Adipocyte (in vitro differentiated cells): ENCODE measurements at regions not wholly inside any gene's neighbourhood (a gene's known extent, or its start where the extent isn't known, plus 50 kb on each side); places are given as distances from the start of the nearest gene placed in this dataset.

ENCODE experiments used
- DNase-seq: peaks from one replicate; pipeline ENCODE4 v3.0.0-alpha.2; 2015; ENCODE audit warnings: low read depth
- H3K27me3 ChIP-seq: replicated peaks from 2 replicates; pipeline ENCODE4 v1.7.0; 2013; ENCODE audit warnings: mild to moderate bottlenecking, low read length, moderate library complexity; ENCODE audit not compliant: control insufficient read depth, insufficient read depth
- H3K36me3 ChIP-seq: 2 replicates; pipeline ENCODE4 v1.7.0; 2013; ENCODE audit warnings: low read length, mild to moderate bottlenecking, moderate library complexity; ENCODE audit not compliant: control insufficient read depth, insufficient read depth, severe bottlenecking
- H3K4me1 ChIP-seq: 2 replicates; pipeline ENCODE4 v1.7.0; 2013; ENCODE audit warnings: mild to moderate bottlenecking, low read length, moderate library complexity; ENCODE audit not compliant: control insufficient read depth, insufficient read depth
- H3K4me3 ChIP-seq: 2 replicates; pipeline ENCODE4 v1.7.0; 2013; ENCODE audit warnings: mild to moderate bottlenecking, low read length, moderate library complexity
- H3K9ac ChIP-seq: 2 replicates; pipeline ENCODE4 v1.7.0; 2013; ENCODE audit warnings: mild to moderate bottlenecking, low read length, moderate library complexity
- H3K9me3 ChIP-seq: 2 replicates; pipeline ENCODE4 v1.7.0; 2013; ENCODE audit warnings: mild to moderate bottlenecking, low read length, moderate library complexity; ENCODE audit not compliant: control insufficient read depth

DNA sequence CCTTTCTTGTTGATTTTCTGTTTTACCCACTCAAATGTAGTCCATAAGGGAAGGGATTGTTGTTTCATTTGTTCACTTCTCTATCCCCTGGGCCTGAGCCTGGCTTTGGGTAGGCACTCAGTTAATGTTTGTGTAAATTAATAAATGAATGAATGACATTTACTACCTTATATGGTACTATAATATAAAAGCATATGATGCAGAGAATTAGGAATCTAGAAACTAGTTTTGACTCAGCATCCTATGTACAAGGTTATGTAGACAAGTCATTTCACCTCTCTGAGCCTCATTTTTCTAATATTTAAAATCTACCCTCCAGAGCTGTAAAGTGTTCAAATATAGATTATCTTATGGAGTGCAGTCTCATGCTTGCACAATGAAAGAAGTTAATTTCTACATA, 68.9 kb upstream of the S1PR1 start:
- no peak for DNase-seq

DNA sequence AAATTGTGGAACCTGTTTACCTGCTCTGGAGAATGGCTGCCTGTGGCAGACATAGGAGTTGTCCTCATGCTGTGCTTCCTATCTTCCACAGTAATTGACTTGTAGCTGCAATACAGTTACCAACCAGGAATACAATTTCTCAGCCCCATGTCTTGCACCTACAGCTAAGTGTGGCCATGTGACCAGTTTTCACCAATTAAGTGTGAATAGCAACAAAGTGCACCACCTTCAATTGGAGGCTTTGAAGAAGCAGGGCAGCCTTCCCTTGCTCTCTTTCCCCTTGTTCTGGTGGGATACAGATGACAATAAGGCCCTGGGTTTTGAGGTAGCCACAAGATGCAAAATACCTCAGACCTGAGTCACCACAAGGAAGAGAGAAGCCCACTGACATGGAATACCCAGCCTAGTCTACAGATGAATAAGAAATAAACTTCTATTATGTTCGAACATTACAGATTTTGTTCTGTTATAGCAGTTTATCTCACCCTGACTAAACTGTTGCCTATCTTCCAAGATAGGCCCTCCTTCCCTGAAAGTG, 70.2 kb upstream of the S1PR1 start:
- no peaks in the 10 kb centered on the region for H3K4me1 ChIP-seq
- DNase-seq = no peak
- H3K9ac ChIP-seq = no peak overlapping the region
- no peaks in the 10 kb centered on the region for H3K9me3 ChIP-seq
- H3K4me3 ChIP-seq = no peak overlapping the region
- H3K27me3 ChIP-seq = no peaks in the 10 kb centered on the region
- H3K36me3 ChIP-seq = no peaks in the 10 kb centered on the region

More for the DNA sequence above, 68.9 kb upstream of the S1PR1 start:
- Histone ChIP-seq H3K9ac (no peak overlapping the region), H3K4me1 (no peaks in the 10 kb centered on the region), H3K9me3 (no peaks in the 10 kb centered on the region), H3K27me3 (no peaks in the 10 kb centered on the region), H3K36me3 (no peaks in the 10 kb centered on the region), H3K4me3 (no peak overlapping the region)

DNA sequence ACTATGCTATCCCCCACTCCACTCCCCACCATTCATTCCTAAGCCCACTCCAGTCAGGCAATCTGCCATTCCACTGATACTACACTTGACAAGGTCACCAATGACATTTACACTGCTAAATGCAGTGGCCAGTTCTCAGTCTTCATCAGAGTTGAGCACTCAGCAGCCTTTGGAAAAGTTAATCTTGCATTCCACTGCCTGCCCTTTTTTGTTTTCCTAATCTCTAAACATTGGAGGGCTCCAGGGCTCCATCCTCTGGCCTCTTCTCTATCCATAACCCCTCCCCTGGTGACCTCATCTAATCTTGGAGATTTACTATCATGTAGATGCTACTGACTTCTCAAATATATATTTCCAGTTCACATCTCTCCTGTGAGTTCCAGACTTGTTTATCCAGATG, 70.9 kb upstream of the S1PR1 start:
- no peak for DNase-seq
- Histone ChIP-seq H3K36me3 (no peaks in the 10 kb centered on the region), H3K4me1 (no peaks in the 10 kb centered on the region), H3K9ac (no peak overlapping the region), H3K27me3 (no peaks in the 10 kb centered on the region), H3K9me3 (peaks cover 4% of the 10 kb centered on the region), H3K4me3 (no peak overlapping the region)

DNA sequence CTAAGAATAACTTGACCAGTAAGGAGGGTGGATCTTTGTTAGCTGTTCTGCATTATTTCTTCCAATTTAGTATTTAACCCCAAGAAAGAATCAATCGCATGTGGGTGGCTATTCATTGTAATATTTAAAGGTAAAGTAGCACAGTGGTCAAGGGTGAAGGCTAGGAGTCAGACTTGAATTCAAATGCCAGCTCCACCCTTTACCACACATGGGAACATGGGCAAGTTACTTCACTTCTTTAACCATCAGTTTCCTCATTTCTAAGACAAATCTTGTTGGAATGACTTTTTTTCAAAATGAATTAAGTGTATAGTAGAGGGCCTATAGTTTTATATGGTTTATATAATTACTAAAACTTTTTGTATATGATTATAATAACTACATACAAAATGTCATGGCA, 71.3 kb upstream of the S1PR1 start:
- no peak overlapping the region for H3K9ac ChIP-seq
- H3K9me3 ChIP-seq = peaks cover 4% of the 10 kb centered on the region
- H3K4me3 ChIP-seq = no peak overlapping the region
- H3K4me1 ChIP-seq = no peaks in the 10 kb centered on the region
- no peaks in the 10 kb centered on the region for H3K36me3 ChIP-seq
- no peaks in the 10 kb centered on the region for H3K27me3 ChIP-seq
- DNase-seq = no peak

DNA sequence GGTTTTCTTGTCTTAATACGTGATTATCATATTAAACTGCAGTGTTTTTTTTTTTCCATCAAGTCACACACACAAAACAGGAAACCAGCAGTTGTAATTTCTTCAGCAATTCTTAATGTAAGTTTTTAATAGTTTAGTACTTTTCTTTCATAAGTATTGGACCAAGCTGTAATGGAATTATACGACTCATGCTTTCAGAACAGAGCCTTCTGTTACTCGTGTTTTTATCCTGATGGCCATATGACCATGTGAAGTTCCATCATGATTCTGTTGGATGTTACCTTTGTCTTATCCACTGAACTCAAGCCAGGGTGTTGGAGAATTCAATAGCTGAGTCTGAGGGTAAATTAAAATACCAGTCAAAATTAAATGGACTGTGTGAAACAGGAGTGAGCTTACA, 72.0 kb upstream of the S1PR1 start:
- Histone ChIP-seq H3K27me3 (no peaks in the 10 kb centered on the region), H3K4me1 (no peaks in the 10 kb centered on the region), H3K9me3 (peaks cover 4% of the 10 kb centered on the region), H3K4me3 (no peak overlapping the region), H3K9ac (no peak overlapping the region), H3K36me3 (no peaks in the 10 kb centered on the region)
- no peak for DNase-seq

DNA sequence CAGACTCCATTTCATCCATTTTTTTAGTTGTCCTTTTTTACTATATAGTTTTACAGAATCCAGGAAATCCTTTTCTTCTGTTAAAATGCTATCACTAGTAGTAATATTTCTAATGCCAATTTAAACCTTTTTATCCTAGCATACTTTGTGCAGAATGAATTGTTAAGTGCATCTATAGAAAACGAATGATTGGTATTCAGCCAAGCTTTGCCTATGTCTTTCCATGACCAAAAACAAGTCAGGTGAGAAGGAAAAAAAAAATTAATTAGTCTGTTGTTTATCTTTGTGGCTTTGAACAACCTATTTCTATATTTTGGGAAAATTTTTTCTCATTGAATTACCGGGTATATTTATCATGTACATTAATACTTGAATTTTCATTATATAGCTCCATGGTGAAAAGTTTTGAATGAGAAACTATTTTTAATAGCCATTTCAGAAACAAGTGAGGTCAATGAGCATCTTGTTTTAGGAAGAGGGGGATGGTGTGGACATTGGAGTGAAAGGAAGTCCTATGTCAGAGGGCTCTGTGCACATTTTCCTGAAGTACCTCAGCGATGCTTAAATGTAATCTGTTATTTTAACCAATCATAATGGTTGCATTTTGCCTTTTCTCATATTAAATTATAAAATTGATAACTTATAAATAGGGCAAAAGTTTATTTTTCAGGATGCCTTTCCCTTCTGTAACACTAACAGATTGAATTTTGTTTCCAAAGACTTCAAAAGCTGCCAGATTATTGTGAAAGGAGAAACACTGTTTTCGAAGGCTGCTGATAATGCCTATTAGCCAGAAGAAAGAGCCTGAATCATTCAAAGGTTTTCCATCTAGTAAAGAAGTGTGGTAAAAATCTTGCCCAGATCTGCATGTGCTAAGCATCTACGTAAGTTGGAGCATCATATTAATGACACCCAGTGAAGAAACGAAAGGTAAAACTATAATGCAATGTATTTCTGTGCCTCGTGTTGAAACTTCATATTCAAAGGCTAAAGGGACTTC, 73.8 kb upstream of the S1PR1 start:
- no peak overlapping the region for H3K9ac ChIP-seq
- H3K9me3 ChIP-seq = peaks cover 4% of the 10 kb centered on the region
- H3K4me1 ChIP-seq = no peaks in the 10 kb centered on the region
- no peaks in the 10 kb centered on the region for H3K36me3 ChIP-seq
- no peaks in the 10 kb centered on the region for H3K27me3 ChIP-seq
- no peak overlapping the region for H3K4me3 ChIP-seq
- no peak for DNase-seq

DNA sequence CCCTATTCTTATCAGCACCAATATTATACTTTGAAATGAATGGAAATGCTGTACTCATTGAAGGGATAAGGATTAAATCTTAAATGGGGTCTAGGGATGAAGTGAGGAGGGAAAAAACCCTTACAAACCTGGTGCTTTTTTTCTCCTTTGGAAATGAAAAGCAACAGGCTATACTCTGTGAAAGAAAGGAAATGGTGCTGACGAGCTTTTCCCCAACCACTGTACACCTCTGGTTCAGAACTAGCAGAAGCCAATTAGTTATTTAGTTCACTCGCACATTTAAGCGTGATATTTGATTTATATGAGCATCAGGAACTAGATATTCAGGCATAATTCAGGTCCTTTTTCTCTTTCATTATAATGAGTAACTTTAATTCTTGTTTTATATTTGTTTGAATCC, 74.5 kb upstream of the S1PR1 start:
- no peaks in the 10 kb centered on the region for H3K36me3 ChIP-seq
- no peak overlapping the region for H3K9ac ChIP-seq
- peaks cover 4% of the 10 kb centered on the region for H3K9me3 ChIP-seq
- no peaks in the 10 kb centered on the region for H3K27me3 ChIP-seq
- H3K4me3 ChIP-seq = no peak overlapping the region
- H3K4me1 ChIP-seq = no peaks in the 10 kb centered on the region
- DNase-seq = no peak

DNA sequence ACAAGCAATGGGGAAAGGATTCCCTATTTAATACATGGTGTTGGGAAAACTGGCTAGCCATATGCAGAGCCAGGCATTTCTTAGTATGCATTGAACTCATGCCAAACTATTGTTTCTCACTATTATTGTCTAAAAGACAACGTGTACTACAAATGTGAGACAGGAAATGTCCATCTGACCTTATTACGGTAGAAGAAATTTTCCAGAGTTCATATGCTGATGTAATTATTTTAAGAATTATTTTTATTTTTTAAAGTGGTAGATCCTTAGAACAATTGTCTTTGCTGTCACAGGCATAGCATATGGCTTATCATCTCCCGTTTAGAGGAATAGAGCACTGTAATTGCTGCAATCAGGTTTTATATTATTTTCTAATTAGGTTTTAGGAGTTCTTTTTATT, 75.2 kb upstream of the S1PR1 start:
- Histone ChIP-seq H3K9ac (no peak overlapping the region), H3K4me3 (no peak overlapping the region), H3K27me3 (no peaks in the 10 kb centered on the region), H3K36me3 (no peaks in the 10 kb centered on the region), H3K4me1 (no peaks in the 10 kb centered on the region), H3K9me3 (peaks cover 4% of the 10 kb centered on the region)
- DNase-seq = no peak

DNA sequence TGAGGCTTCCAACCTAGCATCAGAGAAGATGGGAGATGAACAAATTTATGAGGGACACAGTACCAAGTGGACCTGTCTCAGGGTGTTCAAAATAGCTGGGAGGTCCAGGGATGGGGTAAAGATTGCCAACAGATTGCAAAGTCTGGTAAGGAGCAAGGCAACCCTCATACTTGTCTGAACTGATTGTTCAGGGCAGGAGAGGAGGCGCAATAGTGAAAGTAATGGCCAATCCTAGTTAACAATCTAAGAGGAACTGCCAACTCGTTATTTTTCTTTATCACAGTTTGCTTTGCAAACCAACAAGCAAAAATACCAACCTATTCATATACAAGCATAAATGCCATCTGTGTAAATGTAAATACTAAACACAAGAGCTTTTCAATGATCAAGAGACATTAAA, 78.4 kb upstream of the S1PR1 start:
- no peaks in the 10 kb centered on the region for H3K36me3 ChIP-seq
- no peak for DNase-seq
- H3K4me3 ChIP-seq = no peak overlapping the region
- H3K9ac ChIP-seq = no peak overlapping the region
- H3K27me3 ChIP-seq = no peaks in the 10 kb centered on the region
- peaks cover 4% of the 10 kb centered on the region for H3K9me3 ChIP-seq
- H3K4me1 ChIP-seq = no peaks in the 10 kb centered on the region

DNA sequence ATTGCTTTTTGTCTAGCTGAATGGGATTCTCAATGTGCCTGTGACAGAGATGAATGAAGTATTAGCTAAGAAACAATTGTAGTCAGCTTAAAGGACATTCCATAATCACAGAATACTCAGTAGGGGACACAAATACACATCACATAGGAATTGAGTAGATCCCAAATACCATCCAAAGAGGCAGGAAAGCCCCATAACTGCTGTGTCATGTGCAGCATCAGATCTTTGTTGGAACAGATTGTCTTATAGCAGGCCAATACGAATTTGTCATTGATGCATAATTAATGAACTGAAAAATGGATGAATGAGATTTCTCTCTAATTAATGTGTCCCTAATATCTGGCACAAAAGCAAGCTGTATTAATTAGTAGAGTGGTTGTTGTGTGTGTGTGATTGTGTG, 82.3 kb upstream of the S1PR1 start:
- no peaks in the 10 kb centered on the region for H3K4me1 ChIP-seq
- no peak overlapping the region for H3K9ac ChIP-seq
- no peaks in the 10 kb centered on the region for H3K36me3 ChIP-seq
- H3K27me3 ChIP-seq = no peaks in the 10 kb centered on the region
- no peak for DNase-seq
- no peaks in the 10 kb centered on the region for H3K9me3 ChIP-seq
- H3K4me3 ChIP-seq = no peak overlapping the region

DNA sequence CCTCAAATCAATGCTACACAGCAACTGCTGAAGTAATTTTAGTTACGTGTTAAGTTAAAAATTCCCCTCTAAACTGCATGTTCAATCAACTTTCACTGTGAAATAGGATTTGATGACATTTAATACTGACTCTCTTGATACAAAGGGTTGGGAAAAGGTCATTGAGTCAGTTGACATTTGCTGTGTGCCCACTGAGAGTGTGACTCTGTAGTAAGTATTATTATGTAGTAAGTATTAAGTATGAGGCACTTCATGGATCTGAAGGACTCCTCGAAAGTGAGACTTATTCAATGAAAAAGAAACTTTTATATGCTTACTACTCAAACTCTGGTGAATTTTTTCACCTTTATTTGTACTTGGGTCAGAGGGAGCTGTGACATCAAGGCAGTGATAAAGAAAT, 83.1 kb upstream of the S1PR1 start:
- no peak overlapping the region for H3K4me3 ChIP-seq
- H3K27me3 ChIP-seq = no peaks in the 10 kb centered on the region
- H3K9me3 ChIP-seq = no peaks in the 10 kb centered on the region
- no peak overlapping the region for H3K9ac ChIP-seq
- peaks cover 7% of the 10 kb centered on the region for H3K4me1 ChIP-seq
- H3K36me3 ChIP-seq = no peaks in the 10 kb centered on the region
- no peak for DNase-seq
